HG03460 (cell line): ENCODE measurements at regions not wholly inside any gene's neighbourhood (a gene's known extent, or its start where the extent isn't known, plus 50 kb on each side); places are given as distances from the start of the nearest gene placed in this dataset.
"Not testable (repeated sequence)": the region's sequence is repeated elsewhere in the genome, so short reads cannot be mapped to it uniquely, and the experiment has no call there.

Experiments
- ATAC-seq: cut with Tn5 transposase; IDR thresholded peaks from one replicate; pipeline ENCODE4 v1.9.1; 2021; ENCODE audit not compliant: unreplicated experiment

GRCh38 chr3:152148579-152148978, 120.2 kb upstream of the MBNL1 start:
- ATAC-seq = no peak

GRCh38 chr3:152149832-152150231, 118.9 kb upstream of the MBNL1 start:
- no peak for ATAC-seq

- ATAC-seq = no peak
These were observed 117.4 kb upstream of the MBNL1 start for GRCh38 chr3:152151216-152151876.

- not testable (repeated sequence) for ATAC-seq
These were observed 116.6 kb upstream of the MBNL1 start for GRCh38 chr3:152151877-152152765.

GRCh38 chr3:152153115-152153514, 115.6 kb upstream of the MBNL1 start:
- ATAC-seq = not testable (repeated sequence)

- no peak for ATAC-seq
These were observed 113.3 kb upstream of the MBNL1 start for GRCh38 chr3:152155246-152156020.

GRCh38 chr3:152156880-152157279, 111.8 kb upstream of the MBNL1 start:
- ATAC-seq = no peak

GRCh38 chr3:152157337-152157736, 111.4 kb upstream of the MBNL1 start:
- ATAC-seq = no peak

GRCh38 chr3:152159328-152159727, 109.4 kb upstream of the MBNL1 start:
- ATAC-seq = no peak

- ATAC-seq = no peak
These were observed 108.2 kb upstream of the MBNL1 start for GRCh38 chr3:152160350-152161011.

- ATAC-seq = no peak
These were observed 96.3 kb upstream of the MBNL1 start for GRCh38 chr3:152172460-152172859.

- no peak for ATAC-seq
These were observed 95.1 kb upstream of the MBNL1 start for GRCh38 chr3:152173627-152174026.

- no peak for ATAC-seq
These were observed 93.7 kb upstream of the MBNL1 start for GRCh38 chr3:152174876-152175527.

GRCh38 chr3:152175528-152175889, 93.2 kb upstream of the MBNL1 start:
- no peak for ATAC-seq

- no peak for ATAC-seq
These were observed 92.5 kb upstream of the MBNL1 start for GRCh38 chr3:152176241-152176640.

- ATAC-seq = no peak
These were observed 91.7 kb upstream of the MBNL1 start for GRCh38 chr3:152176998-152177397.

GRCh38 chr3:152177757-152178156, 91.0 kb upstream of the MBNL1 start:
- peak; percentile 97 for ATAC-seq

- no peak for ATAC-seq
These were observed 85.3 kb upstream of the MBNL1 start for GRCh38 chr3:152183473-152183872.

GRCh38 chr3:152184971-152185686, 83.6 kb upstream of the MBNL1 start:
- no peak for ATAC-seq
